Left ventricle myocardium inferior (tissue), 1 donor: ENCODE measurements at regions not wholly inside any gene's neighbourhood (a gene's known extent, or its start where the extent isn't known, plus 50 kb on each side); places are given as distances from the start of the nearest gene placed in this dataset.

Experiments
- DNase-seq: peaks from one replicate; pipeline ENCODE4 v3.0.0-alpha.2; 2020
- H3K27ac ChIP-seq: fragments of 200-600 bp; replicated peaks from 2 replicates; pipeline ENCODE4 v1.8.0; 2021
- H3K27me3 ChIP-seq: fragments of 200-600 bp; 2 replicates; pipeline ENCODE4 v1.8.0; 2021; ENCODE audit warnings: low read depth
- H3K36me3 ChIP-seq: fragments of 200-600 bp; 2 replicates; pipeline ENCODE4 v1.8.0; 2021
- H3K4me1 ChIP-seq: fragments of 200-600 bp; 2 replicates; pipeline ENCODE4 v1.8.0; 2021
- H3K4me3 ChIP-seq: fragments of 200-600 bp; 2 replicates; pipeline ENCODE4 v1.8.0; 2021; ENCODE audit warnings: mild to moderate bottlenecking, moderate library complexity
- H3K9me3 ChIP-seq: fragments of 200-600 bp; replicated peaks from 2 replicates; pipeline ENCODE4 v1.8.0; 2021
- CTCF ChIP-seq: fragments of 200-600 bp; IDR thresholded peaks from 2 replicates; pipeline ENCODE4 v1.8.0; 2021; ENCODE audit warnings: antibody characterized with exemption, mild to moderate bottlenecking, borderline replicate concordance
- intact Hi-C: fragments of 100-400 bp; cut with micrococcal nuclease; formaldehyde crosslinking; loops from one replicate; pipeline ENCODE4 v1.11.0; 2022
- donor health status: DM: no; HTN: yes; CAD: no; lungs with severe emphysema.

- TF ChIP-seq CTCF: no peak
- DNase-seq: no peak
- Histone ChIP-seq H3K4me3 (no peak overlapping the region), H3K27ac (peak overlapping the region; percentile 12), H3K36me3 (no peaks in the 10 kb centered on the region), H3K4me1 (peaks cover 21% of the 10 kb centered on the region), H3K27me3 (peaks cover 44% of the 10 kb centered on the region), H3K9me3 (no peaks in the 10 kb centered on the region)
- intact Hi-C loops: loop anchor here (5.0 kb wide), 1 partner anchor 161 kb away; no protein-coding TSS in a partner anchor
Measured at GRCh38 chr21:41616031-41616591, 108.2 kb upstream of the TMPRSS2 start.

GRCh38 chr21:41615613-41616012 lies 107.7 kb upstream of the TMPRSS2 start:
- Histone ChIP-seq H3K36me3 (no peaks in the 10 kb centered on the region), H3K27me3 (peaks cover 44% of the 10 kb centered on the region), H3K4me3 (no peak overlapping the region), H3K27ac (peak overlapping the region; percentile 12), H3K4me1 (peaks cover 21% of the 10 kb centered on the region), H3K9me3 (no peaks in the 10 kb centered on the region)
- DNase-seq: no peak
- no peak for TF ChIP-seq CTCF
- intact Hi-C loops: loop anchor here (5.0 kb wide), 1 partner anchor 162 kb away; no protein-coding TSS in a partner anchor

- H3K27me3 ChIP-seq: peaks cover 47% of the 10 kb centered on the region
- H3K9me3 ChIP-seq: no peaks in the 10 kb centered on the region
- no peak overlapping the region for H3K4me3 ChIP-seq
- H3K36me3 ChIP-seq: no peaks in the 10 kb centered on the region
- H3K4me1 ChIP-seq: peaks cover 21% of the 10 kb centered on the region
- intact Hi-C loops: no loop called here
- no peak overlapping the region for H3K27ac ChIP-seq
- DNase-seq: no peak
- no peak for TF ChIP-seq CTCF
Measured at GRCh38 chr21:41614511-41614910, 106.6 kb upstream of the TMPRSS2 start.

- Histone ChIP-seq H3K9me3 (no peaks in the 10 kb centered on the region), H3K36me3 (no peaks in the 10 kb centered on the region), H3K27ac (peak overlapping the region; percentile 20), H3K4me1 (peaks cover 21% of the 10 kb centered on the region), H3K27me3 (peaks cover 57% of the 10 kb centered on the region), H3K4me3 (no peak overlapping the region)
- no peak for TF ChIP-seq CTCF
- intact Hi-C loops: no loop called here
- no peak for DNase-seq
Measured at GRCh38 chr21:41613533-41613909, 105.6 kb upstream of the TMPRSS2 start.

- peak overlapping the region; percentile 20 for H3K27ac ChIP-seq
- H3K36me3 ChIP-seq: no peaks in the 10 kb centered on the region
- H3K4me3 ChIP-seq: no peak overlapping the region
- intact Hi-C loops: no loop called here
- peak; percentile 82 for TF ChIP-seq CTCF
- H3K9me3 ChIP-seq: no peaks in the 10 kb centered on the region
- peaks cover 21% of the 10 kb centered on the region for H3K4me1 ChIP-seq
- peak; percentile 75 for DNase-seq
- peaks cover 62% of the 10 kb centered on the region for H3K27me3 ChIP-seq
Measured at GRCh38 chr21:41612674-41613532, 104.9 kb upstream of the TMPRSS2 start.
